Transverse colon (tissue), 4 donors: ENCODE measurements at regions not wholly inside any gene's neighbourhood (a gene's known extent, or its start where the extent isn't known, plus 50 kb on each side); places are given as distances from the start of the nearest gene placed in this dataset.
"Not testable (repeated sequence)": the region's sequence is repeated elsewhere in the genome, so short reads cannot be mapped to it uniquely, and the experiment has no call there.

Source experiments
- DNase-seq: peaks from one replicate; pipeline ENCODE4 v3.0.0-alpha.2; 2019
- H3K27ac ChIP-seq, 4 donors: fragments of 200-600 bp; sonication (generic); 2 replicates each; pipeline ENCODE4 v1.5.1; 2016 to 2018; ENCODE audit warnings: inconsistent platforms in 4 of 4
- H3K27me3 ChIP-seq: fragments of 200-600 bp; sonication (generic); 2 replicates; pipeline ENCODE4 v1.5.1; 2017; ENCODE audit warnings: inconsistent platforms
- H3K36me3 ChIP-seq, 4 donors: fragments of 200-600 bp; sonication (generic); 2 replicates each; pipeline ENCODE4 v1.5.1; 2017 to 2019; ENCODE audit warnings: inconsistent platforms in 4 of 4
- H3K4me1 ChIP-seq, 4 donors: fragments of 200-600 bp; sonication (generic); 2 replicates each; pipeline ENCODE4 v1.5.1; 2017 to 2020; ENCODE audit warnings: inconsistent platforms in 4 of 4
- H3K4me3 ChIP-seq, 4 donors: fragments of 200-600 bp; sonication (generic); 1 replicate in 1 of 4; 2 replicates in 3 of 4; pipeline versions ENCODE4 v1.5.1 to v1.6.1; 2017 to 2019; ENCODE audit warnings: inconsistent platforms in 4 of 4
- H3K9me3 ChIP-seq, 2 donors: fragments of 200-600 bp; sonication (generic); 2 replicates each; pipeline ENCODE4 v1.5.1; 2017 to 2019; ENCODE audit warnings: inconsistent platforms in 2 of 2
- CTCF ChIP-seq, 5 experiments: fragments of 200-600 bp in 3 of 5; fragments of 450-650 bp in 2 of 5; sonication (generic) in 3 of 5; IDR thresholded peaks; 1 replicate in 2 of 5; 2 replicates in 3 of 5; pipeline ENCODE4 v1.5.1; 2016 to 2017; ENCODE audit warnings: antibody characterized with exemption in 5 of 5, inconsistent platforms in 3 of 5, mild to moderate bottlenecking in 2 of 5, moderate library complexity in 1 of 5
- EP300 ChIP-seq: sonication (generic); formaldehyde crosslinking; IDR thresholded peaks from one replicate; pipeline ENCODE4 v1.6.1; 2017; ENCODE audit warnings: antibody characterized with exemption, low read depth
- POLR2A ChIP-seq: fragments of 450-650 bp; IDR thresholded peaks from one replicate; pipeline ENCODE4 v1.6.1; 2016; ENCODE audit warnings: antibody characterized with exemption, mild to moderate bottlenecking, moderate library complexity
- POLR2AphosphoS5 ChIP-seq, 3 donors: sonication (generic); formaldehyde crosslinking; IDR thresholded peaks; one replicate each; pipeline ENCODE4 v1.6.1; 2016; ENCODE audit warnings: antibody characterized with exemption in 3 of 3
- WGBS, 2 donors: methylation state at CpG; one replicate each; pipeline ENCODE4 v1.1.5; 2018; ENCODE audit warnings: low coverage in 1 of 2; 5-methylcytosine and 5-hydroxymethylcytosine counted together
- in situ Hi-C, 4 donors: fragments of 200-750 bp; cut with MboI; loops; one replicate each; pipeline versions ENCODE4 v1.15.0 to v1.15.1; 2017; ENCODE audit warnings: low sequenced_read_pairs in 3 of 4, low pct_ligation_motif_present in 1 of 4, low pct_unique_long_range_greater_than_20kb in 1 of 4
- intact Hi-C: fragments of 100-400 bp; cut with DNase I; formaldehyde crosslinking; loops from one replicate; pipeline ENCODE4 v1.15.1; 2023; ENCODE audit warnings: low total_unique reads

GRCh38 chr17:14731591-14731990 lies 430.7 kb downstream of the HS3ST3B1 start:
- DNase-seq: no peak
- no peak for TF ChIP-seq POLR2A
- no peak for TF ChIP-seq POLR2AphosphoS5 (IDR thresholded peaks at IDR 0.05)
- TF ChIP-seq EP300: no peak
- TF ChIP-seq CTCF (IDR thresholded peaks at IDR 0.05): no peak
- WGBS, 2 donors: 67 to 81% methylated on average over 3 to 4 of the region's 4 CpGs
- intact Hi-C loops (no loop called here), in situ Hi-C loops (no loop called here)
- no peaks in the 10 kb centered on the region for H3K36me3 ChIP-seq
- H3K9me3 ChIP-seq: no peaks in the 10 kb centered on the region
- H3K4me1 ChIP-seq: no peaks in the 10 kb centered on the region
- no peaks in the 10 kb centered on the region for H3K27me3 ChIP-seq
- H3K4me3 ChIP-seq: no peak overlapping the region
- H3K27ac ChIP-seq: no peak overlapping the region

- Histone ChIP-seq H3K36me3 (no peaks in the 10 kb centered on the region), H3K27me3 (no peaks in the 10 kb centered on the region), H3K27ac (no peak overlapping the region), H3K9me3 (no peaks in the 10 kb centered on the region), H3K4me3 (no peak overlapping the region), H3K4me1 (no peaks in the 10 kb centered on the region)
- in situ Hi-C loops (no loop called here), intact Hi-C loops (no loop called here)
- WGBS, 2 donors: 88 to 94% methylated on average over 2 of the region's 2 CpGs
- DNase-seq: no peak
- TF ChIP-seq POLR2A: no peak
- no peak for TF ChIP-seq EP300
- TF ChIP-seq POLR2AphosphoS5 (IDR thresholded peaks at IDR 0.05): no peak
- TF ChIP-seq CTCF (IDR thresholded peaks at IDR 0.05): no peak
These were observed 429.9 kb downstream of the HS3ST3B1 start for GRCh38 chr17:14730821-14731220.

GRCh38 chr17:14725729-14726128 lies 424.8 kb downstream of the HS3ST3B1 start:
- in situ Hi-C loops: no loop called here
- 65 to 71% methylated on average over 4 of the region's 4 CpGs for WGBS, 2 donors
- intact Hi-C loops: no loop called here
- Histone ChIP-seq H3K4me1 (no peaks in the 10 kb centered on the region), H3K36me3 (no peaks in the 10 kb centered on the region), H3K27ac (no peak overlapping the region), H3K4me3 (no peak overlapping the region), H3K27me3 (no peaks in the 10 kb centered on the region), H3K9me3 (peaks cover 0 to 4% of the 10 kb centered on the region in 2 donors)
- DNase-seq: no peak
- TF ChIP-seq POLR2AphosphoS5 (IDR thresholded peaks at IDR 0.05) (no peak), CTCF (IDR thresholded peaks at IDR 0.05) (no peak), POLR2A (no peak), EP300 (no peak)

GRCh38 chr17:14724770-14725169 lies 423.9 kb downstream of the HS3ST3B1 start:
- intact Hi-C loops: no loop called here
- no peak for DNase-seq
- Histone ChIP-seq H3K27me3 (no peaks in the 10 kb centered on the region), H3K36me3 (no peaks in the 10 kb centered on the region), H3K4me1 (no peaks in the 10 kb centered on the region), H3K4me3 (no peak overlapping the region), H3K9me3 (peaks cover 0 to 4% of the 10 kb centered on the region in 2 donors), H3K27ac (no peak overlapping the region)
- TF ChIP-seq EP300 (no peak), CTCF (IDR thresholded peaks at IDR 0.05) (no peak)
- WGBS, 2 donors: 86 to 96% methylated on average over 2 of the region's 2 CpGs
- in situ Hi-C loops: loop anchor here in 1 of 4 donors (25.0 kb wide), 1 partner anchor 287 kb away; no protein-coding TSS in a partner anchor

- H3K4me1 ChIP-seq, intact Hi-C loops, H3K27ac ChIP-seq, H3K36me3 ChIP-seq, H3K27me3 ChIP-seq, H3K9me3 ChIP-seq, DNase-seq, H3K4me3 ChIP-seq: not testable (repeated sequence)
- 67 to 95% methylated on average over 1 of the region's 1 CpG for WGBS, 2 donors
- in situ Hi-C loops: loop anchor here in 1 of 4 donors (25.0 kb wide), 1 partner anchor 286 kb away; no protein-coding TSS in a partner anchor
These were observed 422.5 kb downstream of the HS3ST3B1 start for GRCh38 chr17:14723349-14723748.
